Ascending aorta (tissue), 2 donors: ENCODE measurements at regions not wholly inside any gene's neighbourhood (a gene's known extent, or its start where the extent isn't known, plus 50 kb on each side); places are given as distances from the start of the nearest gene placed in this dataset.

ENCODE experiments used
- DNase-seq, 2 donors: peaks; one replicate each; pipeline ENCODE4 v3.0.0-alpha.2; 2019; ENCODE audit warnings: low spot score in 2 of 2
- H3K27ac ChIP-seq, 2 donors: fragments of 200-600 bp; sonication (generic); one replicate each; pipeline ENCODE4 v1.5.1; 2016 to 2017; ENCODE audit warnings: mild to moderate bottlenecking in 1 of 2
- H3K27me3 ChIP-seq: fragments of 200-600 bp; sonication (generic); one replicate; pipeline ENCODE4 v1.5.1; 2017
- H3K36me3 ChIP-seq, 2 donors: fragments of 200-600 bp; sonication (generic); one replicate each; pipeline ENCODE4 v1.5.1; 2016
- H3K4me1 ChIP-seq, 2 donors: fragments of 200-600 bp; sonication (generic); one replicate each; pipeline ENCODE4 v1.5.1; 2016 to 2017; ENCODE audit warnings: mild to moderate bottlenecking in 1 of 2
- H3K4me3 ChIP-seq, 2 donors: fragments of 200-600 bp; sonication (generic); one replicate each; pipeline ENCODE4 v1.5.1; 2016 to 2017; ENCODE audit warnings: mild to moderate bottlenecking in 1 of 2
- H3K9me3 ChIP-seq, 2 donors: fragments of 200-600 bp; sonication (generic); one replicate each; pipeline ENCODE4 v1.5.1; 2016
- CTCF ChIP-seq, 3 experiments: fragments of 200-600 bp in 2 of 3; fragments of 450-650 bp in 1 of 3; sonication (generic) in 2 of 3; IDR thresholded peaks; one replicate each; pipeline ENCODE4 v1.5.1; 2016 to 2019; ENCODE audit warnings: antibody characterized with exemption in 3 of 3, mild to moderate bottlenecking in 1 of 3, moderate library complexity in 1 of 3
- intact Hi-C: fragments of 100-400 bp; cut with DNase I; formaldehyde crosslinking; loops from one replicate; pipeline ENCODE4 v1.15.1; 2023

- Histone ChIP-seq H3K4me1 (no peaks in the 10 kb centered on the region), H3K4me3 (no peak overlapping the region), H3K9me3 (no peaks in the 10 kb centered on the region), H3K27me3 (no peaks in the 10 kb centered on the region), H3K27ac (no peak overlapping the region), H3K36me3 (no peaks in the 10 kb centered on the region)
- intact Hi-C loops = no loop called here
- DNase-seq = no peak
- no peak for TF ChIP-seq CTCF (IDR thresholded peaks at IDR 0.05)
Measured at GRCh38 chr3:13253208-13253937, 166.7 kb downstream of the NUP210 start.

- Histone ChIP-seq H3K9me3 (no peaks in the 10 kb centered on the region), H3K27me3 (no peaks in the 10 kb centered on the region), H3K4me3 (no peak overlapping the region), H3K4me1 (no peaks in the 10 kb centered on the region), H3K27ac (no peak overlapping the region), H3K36me3 (no peaks in the 10 kb centered on the region)
- TF ChIP-seq CTCF (IDR thresholded peaks at IDR 0.05) = no peak
- intact Hi-C loops = no loop called here
- no peak for DNase-seq
Measured at GRCh38 chr3:13252207-13252606, 167.9 kb downstream of the NUP210 start.

- Histone ChIP-seq H3K9me3 (no peaks in the 10 kb centered on the region), H3K4me1 (no peaks in the 10 kb centered on the region), H3K27ac (no peak overlapping the region), H3K4me3 (no peak overlapping the region), H3K27me3 (no peaks in the 10 kb centered on the region), H3K36me3 (no peaks in the 10 kb centered on the region)
- no peak for TF ChIP-seq CTCF (IDR thresholded peaks at IDR 0.05)
- DNase-seq = no peak
- intact Hi-C loops = no loop called here
Measured at GRCh38 chr3:13251166-13251903, 168.8 kb downstream of the NUP210 start.

- DNase-seq = no peak
- no peaks in the 10 kb centered on the region for H3K27me3 ChIP-seq
- H3K36me3 ChIP-seq = no peaks in the 10 kb centered on the region
- no peak overlapping the region for H3K4me3 ChIP-seq
- H3K4me1 ChIP-seq = no peaks in the 10 kb centered on the region
- H3K9me3 ChIP-seq = no peaks in the 10 kb centered on the region
- no peak overlapping the region for H3K27ac ChIP-seq
- no peak for TF ChIP-seq CTCF (IDR thresholded peaks at IDR 0.05)
- intact Hi-C loops = no loop called here
Measured at GRCh38 chr3:13249664-13250390, 170.3 kb downstream of the NUP210 start.

- no peak for TF ChIP-seq CTCF (IDR thresholded peaks at IDR 0.05)
- intact Hi-C loops = no loop called here
- Histone ChIP-seq H3K27ac (no peak overlapping the region), H3K4me3 (no peak overlapping the region), H3K4me1 (no peaks in the 10 kb centered on the region), H3K36me3 (no peaks in the 10 kb centered on the region), H3K27me3 (no peaks in the 10 kb centered on the region), H3K9me3 (no peaks in the 10 kb centered on the region)
- DNase-seq = no peak
Measured at GRCh38 chr3:13248640-13249039, 171.5 kb downstream of the NUP210 start.
